WTC11 (cell line): ENCODE measurements at regions not wholly inside any gene's neighbourhood (a gene's known extent, or its start where the extent isn't known, plus 50 kb on each side); places are given as distances from the start of the nearest gene placed in this dataset.

Source experiments
- ATAC-seq: fragments of 200-7000 bp; cut with Tn5 transposase; 2 replicates; pipeline ENCODE4 v1.10.0; 2021; ENCODE audit warnings: mild to moderate bottlenecking, moderate library complexity
- CTCF ChIA-PET: fragments of 300-600 bp; sonication (Branson Sonifier 250); formaldehyde crosslinking; loops from one replicate; lab custom pipeline; 2021; ENCODE audit warnings: antibody characterized with exemption; lab: Charles Lee
- POLR2A ChIA-PET: fragments of 350-600 bp; sonication (Branson Sonifier 250); formaldehyde crosslinking; loops from one replicate; lab custom pipeline; 2021; ENCODE audit warnings: antibody characterized with exemption; lab: Charles Lee
- DNase-seq: peaks from one replicate; pipeline ENCODE4 v3.0.0; 2021; ENCODE audit warnings: low spot score
- H3K27ac Mint-ChIP-seq: 2 replicates; pipeline ENCODE4 v1.8.0; 2021; ENCODE audit warnings: mixed read lengths
- H3K27me3 Mint-ChIP-seq: 2 replicates; pipeline ENCODE4 v1.8.0; 2021; ENCODE audit warnings: low read depth, mild to moderate bottlenecking, moderate library complexity, mixed read lengths
- H3K36me3 Mint-ChIP-seq: 2 replicates; pipeline ENCODE4 v1.8.0; 2021; ENCODE audit warnings: mixed read lengths
- H3K4me1 Mint-ChIP-seq: 2 replicates; pipeline ENCODE4 v1.8.0; 2022; ENCODE audit warnings: mixed read lengths
- H3K4me3 Mint-ChIP-seq: 2 replicates; pipeline ENCODE4 v1.8.0; 2021; ENCODE audit warnings: mild to moderate bottlenecking, moderate library complexity, mixed read lengths
- H3K9me3 Mint-ChIP-seq: 2 replicates; pipeline ENCODE4 v1.8.0; 2021; ENCODE audit warnings: mixed read lengths
- ATF1 ChIP-seq: sonication (generic); formaldehyde crosslinking; IDR thresholded peaks from 2 replicates; pipeline ENCODE4 v1.8.1; 2023; ENCODE audit warnings: mild to moderate bottlenecking, moderate library complexity, missing genetic modification reagents
- GTF2I ChIP-seq: fragments of 250-450 bp; sonication (Bioruptor Pico); conservative IDR thresholded peaks from 2 replicates; pipeline ENCODE4 v1.4.0; 2021; ENCODE audit warnings: mild to moderate bottlenecking
- JUN ChIP-seq: sonication (generic); formaldehyde crosslinking; IDR thresholded peaks from 2 replicates; pipeline ENCODE4 v1.8.0; 2023; ENCODE audit warnings: mild to moderate bottlenecking, missing genetic modification reagents
- MYBL2 ChIP-seq: sonication (generic); formaldehyde crosslinking; IDR thresholded peaks from 2 replicates; pipeline ENCODE4 v1.8.1; 2023; ENCODE audit warnings: mild to moderate bottlenecking, moderate library complexity, missing genetic modification reagents
- NR1H2 ChIP-seq: sonication (generic); formaldehyde crosslinking; IDR thresholded peaks from 2 replicates; pipeline ENCODE4 v1.9.0; 2021; ENCODE audit warnings: mild to moderate bottlenecking, moderate library complexity, missing genetic modification reagents
- NR3C1 ChIP-seq: sonication (generic); formaldehyde crosslinking; conservative IDR thresholded peaks from 2 replicates; pipeline ENCODE4 v1.8.1; 2023; ENCODE audit warnings: low read depth, mild to moderate bottlenecking, missing genetic modification reagents
- OVOL2 ChIP-seq: fragments of 250-450 bp; sonication (Bioruptor Pico); IDR thresholded peaks from 2 replicates; pipeline ENCODE4 v1.9.0; 2021; ENCODE audit warnings: mild to moderate bottlenecking, borderline replicate concordance
- RELA ChIP-seq: sonication (generic); formaldehyde crosslinking; IDR thresholded peaks from 2 replicates; pipeline ENCODE4 v1.8.1; 2022; ENCODE audit warnings: missing genetic modification reagents, mild to moderate bottlenecking, borderline replicate concordance
- SMAD3 ChIP-seq: sonication (generic); formaldehyde crosslinking; IDR thresholded peaks from 2 replicates; pipeline ENCODE4 v1.8.0; 2022; ENCODE audit warnings: missing genetic modification reagents, mild to moderate bottlenecking, borderline replicate concordance
- TF ChIP-seq, protein P1 (sequence below): sonication (generic); formaldehyde crosslinking; IDR thresholded peaks from 2 replicates; pipeline ENCODE4 v1.8.1; 2022; ENCODE audit warnings: mild to moderate bottlenecking, missing genetic modification reagents, moderate library complexity, borderline replicate concordance
- TF ChIP-seq, protein P2 (sequence below): sonication (generic); formaldehyde crosslinking; IDR thresholded peaks from 2 replicates; pipeline ENCODE4 v1.8.1; 2023; ENCODE audit warnings: mild to moderate bottlenecking, missing genetic modification reagents, moderate library complexity
- TF ChIP-seq, protein P3 (sequence below): sonication (generic); formaldehyde crosslinking; conservative IDR thresholded peaks from 2 replicates; pipeline ENCODE4 v1.8.1; 2023; ENCODE audit warnings: mild to moderate bottlenecking, low read depth, missing genetic modification reagents, moderate library complexity
- TF ChIP-seq, protein P4 (sequence below): sonication (generic); formaldehyde crosslinking; IDR thresholded peaks from 2 replicates; pipeline ENCODE4 v1.8.0; 2022; ENCODE audit warnings: mild to moderate bottlenecking, missing genetic modification reagents
- TF ChIP-seq, protein P5 (sequence below): fragments of 250-450 bp; sonication (Bioruptor Pico); IDR thresholded peaks from 2 replicates; pipeline ENCODE4 v1.9.0; 2021; ENCODE audit warnings: mild to moderate bottlenecking
- TF ChIP-seq, protein P6 (sequence below): fragments of 250-450 bp; sonication (Bioruptor Pico); IDR thresholded peaks from 2 replicates; pipeline ENCODE4 v1.9.0; 2021; ENCODE audit warnings: mild to moderate bottlenecking, borderline replicate concordance
- TF ChIP-seq, protein P7 (sequence below): sonication (generic); formaldehyde crosslinking; IDR thresholded peaks from 2 replicates; pipeline ENCODE4 v1.8.1; 2023; ENCODE audit warnings: mild to moderate bottlenecking, missing genetic modification reagents

DNA sequence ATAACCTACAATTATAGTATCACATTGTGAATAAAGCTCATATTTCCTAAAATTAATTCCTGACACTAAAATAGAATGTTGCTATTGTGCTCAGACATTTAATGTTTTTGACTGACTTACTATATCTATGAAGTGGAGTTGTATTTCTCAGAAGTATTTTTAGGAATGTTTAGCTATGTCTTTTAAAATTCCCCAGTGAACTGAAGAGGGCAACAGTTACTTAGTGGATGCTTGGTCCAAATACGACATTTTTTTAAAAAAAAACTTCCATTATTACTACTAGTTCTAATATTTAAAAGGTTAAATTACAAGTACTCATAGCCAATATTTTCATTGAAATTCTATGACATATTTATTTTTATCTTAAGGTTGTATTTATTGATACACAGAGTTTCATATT is 460.2 kb downstream of the COL12A1 start:
- TF ChIP-seq, protein P1, sequence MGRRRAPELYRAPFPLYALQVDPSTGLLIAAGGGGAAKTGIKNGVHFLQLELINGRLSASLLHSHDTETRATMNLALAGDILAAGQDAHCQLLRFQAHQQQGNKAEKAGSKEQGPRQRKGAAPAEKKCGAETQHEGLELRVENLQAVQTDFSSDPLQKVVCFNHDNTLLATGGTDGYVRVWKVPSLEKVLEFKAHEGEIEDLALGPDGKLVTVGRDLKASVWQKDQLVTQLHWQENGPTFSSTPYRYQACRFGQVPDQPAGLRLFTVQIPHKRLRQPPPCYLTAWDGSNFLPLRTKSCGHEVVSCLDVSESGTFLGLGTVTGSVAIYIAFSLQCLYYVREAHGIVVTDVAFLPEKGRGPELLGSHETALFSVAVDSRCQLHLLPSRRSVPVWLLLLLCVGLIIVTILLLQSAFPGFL (CRISPR knock-in tag), result no peak
- TF ChIP-seq NR3C1 (CRISPR knock-in tag) (no peak), GTF2I (CRISPR knock-in tag) (no peak), RELA (CRISPR knock-in tag) (no peak), NR1H2 (CRISPR knock-in tag) (no peak), MYBL2 (CRISPR knock-in tag) (no peak), JUN (CRISPR knock-in tag) (no peak), OVOL2 (CRISPR knock-in tag) (no peak)
- TF ChIP-seq, protein P2, sequence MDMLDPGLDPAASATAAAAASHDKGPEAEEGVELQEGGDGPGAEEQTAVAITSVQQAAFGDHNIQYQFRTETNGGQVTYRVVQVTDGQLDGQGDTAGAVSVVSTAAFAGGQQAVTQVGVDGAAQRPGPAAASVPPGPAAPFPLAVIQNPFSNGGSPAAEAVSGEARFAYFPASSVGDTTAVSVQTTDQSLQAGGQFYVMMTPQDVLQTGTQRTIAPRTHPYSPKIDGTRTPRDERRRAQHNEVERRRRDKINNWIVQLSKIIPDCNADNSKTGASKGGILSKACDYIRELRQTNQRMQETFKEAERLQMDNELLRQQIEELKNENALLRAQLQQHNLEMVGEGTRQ (CRISPR knock-in tag), result no peak
- TF ChIP-seq, protein P3, sequence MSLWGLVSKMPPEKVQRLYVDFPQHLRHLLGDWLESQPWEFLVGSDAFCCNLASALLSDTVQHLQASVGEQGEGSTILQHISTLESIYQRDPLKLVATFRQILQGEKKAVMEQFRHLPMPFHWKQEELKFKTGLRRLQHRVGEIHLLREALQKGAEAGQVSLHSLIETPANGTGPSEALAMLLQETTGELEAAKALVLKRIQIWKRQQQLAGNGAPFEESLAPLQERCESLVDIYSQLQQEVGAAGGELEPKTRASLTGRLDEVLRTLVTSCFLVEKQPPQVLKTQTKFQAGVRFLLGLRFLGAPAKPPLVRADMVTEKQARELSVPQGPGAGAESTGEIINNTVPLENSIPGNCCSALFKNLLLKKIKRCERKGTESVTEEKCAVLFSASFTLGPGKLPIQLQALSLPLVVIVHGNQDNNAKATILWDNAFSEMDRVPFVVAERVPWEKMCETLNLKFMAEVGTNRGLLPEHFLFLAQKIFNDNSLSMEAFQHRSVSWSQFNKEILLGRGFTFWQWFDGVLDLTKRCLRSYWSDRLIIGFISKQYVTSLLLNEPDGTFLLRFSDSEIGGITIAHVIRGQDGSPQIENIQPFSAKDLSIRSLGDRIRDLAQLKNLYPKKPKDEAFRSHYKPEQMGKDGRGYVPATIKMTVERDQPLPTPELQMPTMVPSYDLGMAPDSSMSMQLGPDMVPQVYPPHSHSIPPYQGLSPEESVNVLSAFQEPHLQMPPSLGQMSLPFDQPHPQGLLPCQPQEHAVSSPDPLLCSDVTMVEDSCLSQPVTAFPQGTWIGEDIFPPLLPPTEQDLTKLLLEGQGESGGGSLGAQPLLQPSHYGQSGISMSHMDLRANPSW (CRISPR knock-in tag), result no peak
- TF ChIP-seq, all 79 proteins: peak for 0
- no peak for ATAC-seq
- Mint-ChIP-seq H3K27ac (no peak overlapping the region), H3K9me3 (no peaks in the 10 kb centered on the region), H3K4me3 (no peak overlapping the region), H3K27me3 (no peaks in the 10 kb centered on the region), H3K4me1 (peaks cover 4% of the 10 kb centered on the region; the same call in 1 of the 2 replicates), H3K36me3 (no peaks in the 10 kb centered on the region)
- CTCF ChIA-PET, result interaction anchor here (0.5 kb wide), 1 partner anchor 916 kb away, joined by 3 read pairs; no protein-coding TSS in a partner anchor
- POLR2A ChIA-PET, result no interaction called here
- no peak for DNase-seq

DNA sequence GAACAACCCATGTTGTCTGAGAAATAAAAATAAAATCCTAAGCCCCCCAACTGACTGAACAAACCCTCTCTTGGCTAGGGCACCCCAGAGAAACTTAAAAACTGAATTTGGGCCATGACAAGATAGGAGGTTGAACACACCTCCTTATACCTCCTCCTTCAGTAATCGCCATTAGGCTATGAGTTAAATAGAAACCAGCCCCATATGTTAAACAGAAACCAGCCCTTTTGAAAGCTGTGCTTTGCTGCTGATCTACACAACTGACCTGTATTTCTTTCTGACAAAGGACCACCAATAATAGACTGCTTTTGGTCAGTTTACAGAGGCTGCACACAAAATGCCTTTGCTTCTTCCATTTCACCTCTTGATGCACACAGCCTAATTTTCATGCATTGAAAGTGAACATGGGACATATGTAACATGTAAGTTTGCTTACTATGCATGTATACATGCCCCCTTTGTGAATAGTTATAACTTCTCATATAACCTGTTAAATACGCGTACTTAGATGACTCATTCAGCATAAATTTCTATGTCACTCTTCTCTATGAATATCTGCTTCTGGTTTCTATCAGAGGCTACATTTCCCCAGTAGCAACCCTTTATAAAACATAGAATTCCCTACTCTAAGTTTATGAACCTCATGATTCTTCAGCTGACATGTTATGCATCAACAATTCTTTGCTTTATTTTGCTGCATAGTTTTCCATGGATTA is 462.9 kb downstream of the COL12A1 start:
- H3K4me1 Mint-ChIP-seq, result no peaks in the 10 kb centered on the region
- DNase-seq (no peak), ATAC-seq (no peak)
- TF ChIP-seq, protein P4, sequence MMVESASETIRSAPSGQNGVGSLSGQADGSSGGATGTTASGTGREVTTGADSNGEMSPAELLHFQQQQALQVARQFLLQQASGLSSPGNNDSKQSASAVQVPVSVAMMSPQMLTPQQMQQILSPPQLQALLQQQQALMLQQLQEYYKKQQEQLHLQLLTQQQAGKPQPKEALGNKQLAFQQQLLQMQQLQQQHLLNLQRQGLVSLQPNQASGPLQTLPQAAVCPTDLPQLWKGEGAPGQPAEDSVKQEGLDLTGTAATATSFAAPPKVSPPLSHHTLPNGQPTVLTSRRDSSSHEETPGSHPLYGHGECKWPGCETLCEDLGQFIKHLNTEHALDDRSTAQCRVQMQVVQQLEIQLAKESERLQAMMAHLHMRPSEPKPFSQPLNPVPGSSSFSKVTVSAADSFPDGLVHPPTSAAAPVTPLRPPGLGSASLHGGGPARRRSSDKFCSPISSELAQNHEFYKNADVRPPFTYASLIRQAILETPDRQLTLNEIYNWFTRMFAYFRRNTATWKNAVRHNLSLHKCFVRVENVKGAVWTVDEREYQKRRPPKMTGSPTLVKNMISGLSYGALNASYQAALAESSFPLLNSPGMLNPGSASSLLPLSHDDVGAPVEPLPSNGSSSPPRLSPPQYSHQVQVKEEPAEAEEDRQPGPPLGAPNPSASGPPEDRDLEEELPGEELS (CRISPR knock-in tag), result no peak
- TF ChIP-seq, protein P1 (CRISPR knock-in tag), result no peak
- TF ChIP-seq SMAD3 (CRISPR knock-in tag) (no peak), RELA (CRISPR knock-in tag) (no peak), ATF1 (CRISPR knock-in tag) (no peak)
- TF ChIP-seq, protein P5, sequence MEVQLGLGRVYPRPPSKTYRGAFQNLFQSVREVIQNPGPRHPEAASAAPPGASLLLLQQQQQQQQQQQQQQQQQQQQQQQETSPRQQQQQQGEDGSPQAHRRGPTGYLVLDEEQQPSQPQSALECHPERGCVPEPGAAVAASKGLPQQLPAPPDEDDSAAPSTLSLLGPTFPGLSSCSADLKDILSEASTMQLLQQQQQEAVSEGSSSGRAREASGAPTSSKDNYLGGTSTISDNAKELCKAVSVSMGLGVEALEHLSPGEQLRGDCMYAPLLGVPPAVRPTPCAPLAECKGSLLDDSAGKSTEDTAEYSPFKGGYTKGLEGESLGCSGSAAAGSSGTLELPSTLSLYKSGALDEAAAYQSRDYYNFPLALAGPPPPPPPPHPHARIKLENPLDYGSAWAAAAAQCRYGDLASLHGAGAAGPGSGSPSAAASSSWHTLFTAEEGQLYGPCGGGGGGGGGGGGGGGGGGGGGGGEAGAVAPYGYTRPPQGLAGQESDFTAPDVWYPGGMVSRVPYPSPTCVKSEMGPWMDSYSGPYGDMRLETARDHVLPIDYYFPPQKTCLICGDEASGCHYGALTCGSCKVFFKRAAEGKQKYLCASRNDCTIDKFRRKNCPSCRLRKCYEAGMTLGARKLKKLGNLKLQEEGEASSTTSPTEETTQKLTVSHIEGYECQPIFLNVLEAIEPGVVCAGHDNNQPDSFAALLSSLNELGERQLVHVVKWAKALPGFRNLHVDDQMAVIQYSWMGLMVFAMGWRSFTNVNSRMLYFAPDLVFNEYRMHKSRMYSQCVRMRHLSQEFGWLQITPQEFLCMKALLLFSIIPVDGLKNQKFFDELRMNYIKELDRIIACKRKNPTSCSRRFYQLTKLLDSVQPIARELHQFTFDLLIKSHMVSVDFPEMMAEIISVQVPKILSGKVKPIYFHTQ, result no peak
- TF ChIP-seq, protein P6, sequence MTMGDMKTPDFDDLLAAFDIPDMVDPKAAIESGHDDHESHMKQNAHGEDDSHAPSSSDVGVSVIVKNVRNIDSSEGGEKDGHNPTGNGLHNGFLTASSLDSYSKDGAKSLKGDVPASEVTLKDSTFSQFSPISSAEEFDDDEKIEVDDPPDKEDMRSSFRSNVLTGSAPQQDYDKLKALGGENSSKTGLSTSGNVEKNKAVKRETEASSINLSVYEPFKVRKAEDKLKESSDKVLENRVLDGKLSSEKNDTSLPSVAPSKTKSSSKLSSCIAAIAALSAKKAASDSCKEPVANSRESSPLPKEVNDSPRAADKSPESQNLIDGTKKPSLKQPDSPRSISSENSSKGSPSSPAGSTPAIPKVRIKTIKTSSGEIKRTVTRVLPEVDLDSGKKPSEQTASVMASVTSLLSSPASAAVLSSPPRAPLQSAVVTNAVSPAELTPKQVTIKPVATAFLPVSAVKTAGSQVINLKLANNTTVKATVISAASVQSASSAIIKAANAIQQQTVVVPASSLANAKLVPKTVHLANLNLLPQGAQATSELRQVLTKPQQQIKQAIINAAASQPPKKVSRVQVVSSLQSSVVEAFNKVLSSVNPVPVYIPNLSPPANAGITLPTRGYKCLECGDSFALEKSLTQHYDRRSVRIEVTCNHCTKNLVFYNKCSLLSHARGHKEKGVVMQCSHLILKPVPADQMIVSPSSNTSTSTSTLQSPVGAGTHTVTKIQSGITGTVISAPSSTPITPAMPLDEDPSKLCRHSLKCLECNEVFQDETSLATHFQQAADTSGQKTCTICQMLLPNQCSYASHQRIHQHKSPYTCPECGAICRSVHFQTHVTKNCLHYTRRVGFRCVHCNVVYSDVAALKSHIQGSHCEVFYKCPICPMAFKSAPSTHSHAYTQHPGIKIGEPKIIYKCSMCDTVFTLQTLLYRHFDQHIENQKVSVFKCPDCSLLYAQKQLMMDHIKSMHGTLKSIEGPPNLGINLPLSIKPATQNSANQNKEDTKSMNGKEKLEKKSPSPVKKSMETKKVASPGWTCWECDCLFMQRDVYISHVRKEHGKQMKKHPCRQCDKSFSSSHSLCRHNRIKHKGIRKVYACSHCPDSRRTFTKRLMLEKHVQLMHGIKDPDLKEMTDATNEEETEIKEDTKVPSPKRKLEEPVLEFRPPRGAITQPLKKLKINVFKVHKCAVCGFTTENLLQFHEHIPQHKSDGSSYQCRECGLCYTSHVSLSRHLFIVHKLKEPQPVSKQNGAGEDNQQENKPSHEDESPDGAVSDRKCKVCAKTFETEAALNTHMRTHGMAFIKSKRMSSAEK, result no peak
- TF ChIP-seq, protein P7, sequence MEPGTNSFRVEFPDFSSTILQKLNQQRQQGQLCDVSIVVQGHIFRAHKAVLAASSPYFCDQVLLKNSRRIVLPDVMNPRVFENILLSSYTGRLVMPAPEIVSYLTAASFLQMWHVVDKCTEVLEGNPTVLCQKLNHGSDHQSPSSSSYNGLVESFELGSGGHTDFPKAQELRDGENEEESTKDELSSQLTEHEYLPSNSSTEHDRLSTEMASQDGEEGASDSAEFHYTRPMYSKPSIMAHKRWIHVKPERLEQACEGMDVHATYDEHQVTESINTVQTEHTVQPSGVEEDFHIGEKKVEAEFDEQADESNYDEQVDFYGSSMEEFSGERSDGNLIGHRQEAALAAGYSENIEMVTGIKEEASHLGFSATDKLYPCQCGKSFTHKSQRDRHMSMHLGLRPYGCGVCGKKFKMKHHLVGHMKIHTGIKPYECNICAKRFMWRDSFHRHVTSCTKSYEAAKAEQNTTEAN (CRISPR knock-in tag), result no peak
- no peaks in the 10 kb centered on the region for H3K36me3 Mint-ChIP-seq
- ChIA-PET CTCF (no interaction called here), POLR2A (no interaction called here)
- no peak overlapping the region for H3K27ac Mint-ChIP-seq
- no peaks in the 10 kb centered on the region for H3K9me3 Mint-ChIP-seq
- H3K4me3 Mint-ChIP-seq, result no peak overlapping the region
- H3K27me3 Mint-ChIP-seq, result peaks cover 4% of the 10 kb centered on the region; the same call in 1 of the 2 replicates
